GM12892 (cell line): ENCODE measurements at regions not wholly inside any gene's neighbourhood (a gene's known extent, or its start where the extent isn't known, plus 50 kb on each side); places are given as distances from the start of the nearest gene placed in this dataset.

Experiments used
- POLR2A ChIP-seq: IDR thresholded peaks from 2 replicates; pipeline ENCODE4 v1.6.1; 2011; ENCODE audit warnings: low read depth, low read length, control low read depth
- POLR2AphosphoS5 ChIP-seq: IDR thresholded peaks from 2 replicates; pipeline ENCODE4 v1.6.1; 2011; ENCODE audit warnings: low read depth, low read length, control low read depth

DNA sequence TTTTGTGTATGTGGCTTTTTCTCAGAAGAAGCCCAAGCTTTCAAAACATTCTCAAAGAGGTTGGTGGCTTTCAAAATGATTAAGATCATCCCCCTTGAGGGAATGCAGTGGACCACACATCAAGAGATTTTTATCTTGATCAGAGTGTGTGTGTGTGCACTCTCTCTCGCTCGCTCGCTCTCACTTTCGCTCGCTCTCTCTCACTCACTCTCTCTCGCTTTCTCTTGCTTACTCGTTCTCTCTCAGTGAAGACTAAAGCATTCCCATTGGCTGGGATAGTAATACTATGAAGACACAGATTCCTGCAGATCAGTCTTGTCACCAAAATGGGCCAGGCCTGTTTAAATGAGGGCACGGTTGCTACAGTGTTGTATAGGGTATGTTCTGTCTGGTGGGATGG, 365.7 kb downstream of the EDEM1 start:
- TF ChIP-seq POLR2A: no peak
- TF ChIP-seq POLR2AphosphoS5: no peak
